ENCODE measurements at regions not wholly inside any gene's neighbourhood (a gene's known extent, or its start where the extent isn't known, plus 50 kb on each side); places are given as distances from the start of the nearest gene placed in this dataset.
A peak's percentile ranks its signal among the peaks of the same experiment; 100 is the strongest.

- TF ChIP-seq, protein P1, sequence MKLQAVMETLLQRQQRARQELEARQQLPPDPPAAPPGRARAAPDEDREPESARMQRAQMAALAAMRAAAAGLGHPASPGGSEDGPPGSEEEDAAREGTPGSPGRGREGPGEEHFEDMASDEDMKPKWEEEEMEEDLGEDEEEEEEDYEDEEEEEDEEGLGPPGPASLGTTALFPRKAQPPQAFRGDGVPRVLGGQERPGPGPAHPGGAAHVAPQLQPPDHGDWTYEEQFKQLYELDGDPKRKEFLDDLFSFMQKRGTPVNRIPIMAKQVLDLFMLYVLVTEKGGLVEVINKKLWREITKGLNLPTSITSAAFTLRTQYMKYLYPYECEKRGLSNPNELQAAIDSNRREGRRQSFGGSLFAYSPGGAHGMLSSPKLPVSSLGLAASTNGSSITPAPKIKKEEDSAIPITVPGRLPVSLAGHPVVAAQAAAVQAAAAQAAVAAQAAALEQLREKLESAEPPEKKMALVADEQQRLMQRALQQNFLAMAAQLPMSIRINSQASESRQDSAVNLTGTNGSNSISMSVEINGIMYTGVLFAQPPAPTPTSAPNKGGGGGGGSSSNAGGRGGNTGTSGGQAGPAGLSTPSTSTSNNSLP (IDR thresholded peaks at IDR 0.05; ENCODE audit: borderline replicate concordance, low read depth, low read length), result peak; percentile 41; the same call in 1 of the 2 replicates
- TF ChIP-seq E2F1 (CRISPR knock-in tag; IDR thresholded peaks at IDR 0.05), result no peak
- no peak for TF ChIP-seq MAFG (tag; conservative IDR thresholded peaks at IDR 0.05)
- TF ChIP-seq GABPB1 (CRISPR knock-in tag; IDR thresholded peaks at IDR 0.05), result 0 out of 2 replicates have a peak, but pooled peaks have one; percentile 19
- TF ChIP-seq EP300 (IDR thresholded peaks at IDR 0.05; ENCODE audit: low read length), result peak; percentile 97
- no peak for TF ChIP-seq ZFX (CRISPR knock-in tag; IDR thresholded peaks at IDR 0.05)
- TF ChIP-seq, protein P2, sequence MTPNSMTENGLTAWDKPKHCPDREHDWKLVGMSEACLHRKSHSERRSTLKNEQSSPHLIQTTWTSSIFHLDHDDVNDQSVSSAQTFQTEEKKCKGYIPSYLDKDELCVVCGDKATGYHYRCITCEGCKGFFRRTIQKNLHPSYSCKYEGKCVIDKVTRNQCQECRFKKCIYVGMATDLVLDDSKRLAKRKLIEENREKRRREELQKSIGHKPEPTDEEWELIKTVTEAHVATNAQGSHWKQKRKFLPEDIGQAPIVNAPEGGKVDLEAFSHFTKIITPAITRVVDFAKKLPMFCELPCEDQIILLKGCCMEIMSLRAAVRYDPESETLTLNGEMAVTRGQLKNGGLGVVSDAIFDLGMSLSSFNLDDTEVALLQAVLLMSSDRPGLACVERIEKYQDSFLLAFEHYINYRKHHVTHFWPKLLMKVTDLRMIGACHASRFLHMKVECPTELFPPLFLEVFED (CRISPR knock-in tag; conservative IDR thresholded peaks at IDR 0.05), result no peak
- TF ChIP-seq POLR2AphosphoS2 (IDR thresholded peaks at IDR 0.05; ENCODE audit: low read length), result no peak
- peak; percentile 56; the same call in 1 of the 2 replicates for TF ChIP-seq ZEB2 (IDR thresholded peaks at IDR 0.05)
- no peak for TF ChIP-seq ETS2 (tag; IDR thresholded peaks at IDR 0.05; ENCODE audit: borderline replicate concordance, poor library complexity, severe bottlenecking)
- TF ChIP-seq NBN (IDR thresholded peaks at IDR 0.05; ENCODE audit: low read depth), result peak; percentile 88
- 0 out of 2 replicates have a peak, but pooled peaks have one; percentile 25 for TF ChIP-seq ETV5 (CRISPR knock-in tag; IDR thresholded peaks at IDR 0.05; ENCODE audit: low read depth)
- TF ChIP-seq MXD1 (CRISPR knock-in tag; IDR thresholded peaks at IDR 0.05; ENCODE audit: borderline replicate concordance, poor library complexity, severe bottlenecking), result no peak
- no peak for TF ChIP-seq DDX20 (tag; IDR thresholded peaks at IDR 0.05; ENCODE audit: low read depth)
- TF ChIP-seq, protein P3, sequence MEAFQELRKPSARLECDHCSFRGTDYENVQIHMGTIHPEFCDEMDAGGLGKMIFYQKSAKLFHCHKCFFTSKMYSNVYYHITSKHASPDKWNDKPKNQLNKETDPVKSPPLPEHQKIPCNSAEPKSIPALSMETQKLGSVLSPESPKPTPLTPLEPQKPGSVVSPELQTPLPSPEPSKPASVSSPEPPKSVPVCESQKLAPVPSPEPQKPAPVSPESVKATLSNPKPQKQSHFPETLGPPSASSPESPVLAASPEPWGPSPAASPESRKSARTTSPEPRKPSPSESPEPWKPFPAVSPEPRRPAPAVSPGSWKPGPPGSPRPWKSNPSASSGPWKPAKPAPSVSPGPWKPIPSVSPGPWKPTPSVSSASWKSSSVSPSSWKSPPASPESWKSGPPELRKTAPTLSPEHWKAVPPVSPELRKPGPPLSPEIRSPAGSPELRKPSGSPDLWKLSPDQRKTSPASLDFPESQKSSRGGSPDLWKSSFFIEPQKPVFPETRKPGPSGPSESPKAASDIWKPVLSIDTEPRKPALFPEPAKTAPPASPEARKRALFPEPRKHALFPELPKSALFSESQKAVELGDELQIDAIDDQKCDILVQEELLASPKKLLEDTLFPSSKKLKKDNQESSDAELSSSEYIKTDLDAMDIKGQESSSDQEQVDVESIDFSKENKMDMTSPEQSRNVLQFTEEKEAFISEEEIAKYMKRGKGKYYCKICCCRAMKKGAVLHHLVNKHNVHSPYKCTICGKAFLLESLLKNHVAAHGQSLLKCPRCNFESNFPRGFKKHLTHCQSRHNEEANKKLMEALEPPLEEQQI (IDR thresholded peaks at IDR 0.05), result peak; percentile 62; the same call in 1 of the 2 replicates
- TF ChIP-seq, protein P4, sequence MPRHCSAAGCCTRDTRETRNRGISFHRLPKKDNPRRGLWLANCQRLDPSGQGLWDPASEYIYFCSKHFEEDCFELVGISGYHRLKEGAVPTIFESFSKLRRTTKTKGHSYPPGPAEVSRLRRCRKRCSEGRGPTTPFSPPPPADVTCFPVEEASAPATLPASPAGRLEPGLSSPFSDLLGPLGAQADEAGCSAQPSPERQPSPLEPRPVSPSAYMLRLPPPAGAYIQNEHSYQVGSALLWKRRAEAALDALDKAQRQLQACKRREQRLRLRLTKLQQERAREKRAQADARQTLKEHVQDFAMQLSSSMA (CRISPR knock-in tag; IDR thresholded peaks at IDR 0.05), result no peak
- TF ChIP-seq NR2C1 (IDR thresholded peaks at IDR 0.05), result no peak
- peak; percentile 35; the same call in 1 of the 2 replicates for TF ChIP-seq NR2C1 (tag; IDR thresholded peaks at IDR 0.05)
- peak; percentile 10 for TF ChIP-seq FOS (IDR thresholded peaks at IDR 0.05; ENCODE audit: extremely low read depth, insufficient read length)
- peak; percentile 95 for TF ChIP-seq HES1 (IDR thresholded peaks at IDR 0.05; ENCODE audit: low read depth)
Observed at GRCh38 chr10:61588770-61589211, 73.9 kb upstream of the CABCOCO1 start (continued).

All from K562 (cell line).